ENCODE measurements at regions not wholly inside any gene's neighbourhood (a gene's known extent, or its start where the extent isn't known, plus 50 kb on each side); places are given as distances from the start of the nearest gene placed in this dataset.
"Not testable (repeated sequence)": the region's sequence is repeated elsewhere in the genome, so short reads cannot be mapped to it uniquely, and the experiment has no call there.

DNA sequence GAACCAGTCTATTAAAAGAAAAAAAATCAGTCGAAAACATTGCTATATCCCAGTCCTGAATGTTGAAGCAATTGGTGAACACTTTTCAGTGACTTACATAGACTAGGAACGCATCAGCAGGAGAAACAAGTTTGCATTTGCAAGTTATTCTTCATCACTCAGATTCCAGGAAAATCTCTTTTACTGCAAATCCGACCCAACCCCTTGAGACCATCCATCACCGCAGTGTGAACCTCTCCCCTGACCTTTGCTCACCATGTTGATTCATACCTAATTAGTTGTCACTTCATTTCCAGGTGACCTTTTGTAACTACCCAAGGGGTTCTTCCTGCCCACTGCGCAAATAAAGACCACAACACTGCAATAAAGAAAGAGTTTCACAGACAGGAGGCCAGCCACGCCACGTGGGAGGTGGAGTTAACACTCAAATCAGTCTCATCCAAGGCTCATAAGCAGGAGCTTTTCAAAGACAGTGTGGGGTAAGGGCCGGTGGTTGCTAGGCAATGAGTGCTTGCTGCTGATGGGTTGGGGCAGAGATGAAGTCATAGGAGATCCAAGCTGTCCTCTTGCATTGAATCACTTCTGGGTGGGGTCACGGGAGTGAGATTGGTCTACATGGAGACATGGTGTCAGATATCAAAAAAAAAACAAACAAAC is 241.3 kb upstream of the TMEM132C start:
- TF ChIP-seq, protein P1, sequence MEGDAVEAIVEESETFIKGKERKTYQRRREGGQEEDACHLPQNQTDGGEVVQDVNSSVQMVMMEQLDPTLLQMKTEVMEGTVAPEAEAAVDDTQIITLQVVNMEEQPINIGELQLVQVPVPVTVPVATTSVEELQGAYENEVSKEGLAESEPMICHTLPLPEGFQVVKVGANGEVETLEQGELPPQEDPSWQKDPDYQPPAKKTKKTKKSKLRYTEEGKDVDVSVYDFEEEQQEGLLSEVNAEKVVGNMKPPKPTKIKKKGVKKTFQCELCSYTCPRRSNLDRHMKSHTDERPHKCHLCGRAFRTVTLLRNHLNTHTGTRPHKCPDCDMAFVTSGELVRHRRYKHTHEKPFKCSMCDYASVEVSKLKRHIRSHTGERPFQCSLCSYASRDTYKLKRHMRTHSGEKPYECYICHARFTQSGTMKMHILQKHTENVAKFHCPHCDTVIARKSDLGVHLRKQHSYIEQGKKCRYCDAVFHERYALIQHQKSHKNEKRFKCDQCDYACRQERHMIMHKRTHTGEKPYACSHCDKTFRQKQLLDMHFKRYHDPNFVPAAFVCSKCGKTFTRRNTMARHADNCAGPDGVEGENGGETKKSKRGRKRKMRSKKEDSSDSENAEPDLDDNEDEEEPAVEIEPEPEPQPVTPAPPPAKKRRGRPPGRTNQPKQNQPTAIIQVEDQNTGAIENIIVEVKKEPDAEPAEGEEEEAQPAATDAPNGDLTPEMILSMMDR (IDR thresholded peaks at IDR 0.05; ENCODE audit: borderline replicate concordance, control extremely low read depth, extremely low read depth, insufficient read depth, missing control alignments): no peak
- in situ Hi-C loops (cut with MboI; ENCODE audit: low sequenced_read_pairs, unreplicated experiment): no loop called here
- no peak for DNase-seq (ENCODE audit: low spot score)

DNA sequence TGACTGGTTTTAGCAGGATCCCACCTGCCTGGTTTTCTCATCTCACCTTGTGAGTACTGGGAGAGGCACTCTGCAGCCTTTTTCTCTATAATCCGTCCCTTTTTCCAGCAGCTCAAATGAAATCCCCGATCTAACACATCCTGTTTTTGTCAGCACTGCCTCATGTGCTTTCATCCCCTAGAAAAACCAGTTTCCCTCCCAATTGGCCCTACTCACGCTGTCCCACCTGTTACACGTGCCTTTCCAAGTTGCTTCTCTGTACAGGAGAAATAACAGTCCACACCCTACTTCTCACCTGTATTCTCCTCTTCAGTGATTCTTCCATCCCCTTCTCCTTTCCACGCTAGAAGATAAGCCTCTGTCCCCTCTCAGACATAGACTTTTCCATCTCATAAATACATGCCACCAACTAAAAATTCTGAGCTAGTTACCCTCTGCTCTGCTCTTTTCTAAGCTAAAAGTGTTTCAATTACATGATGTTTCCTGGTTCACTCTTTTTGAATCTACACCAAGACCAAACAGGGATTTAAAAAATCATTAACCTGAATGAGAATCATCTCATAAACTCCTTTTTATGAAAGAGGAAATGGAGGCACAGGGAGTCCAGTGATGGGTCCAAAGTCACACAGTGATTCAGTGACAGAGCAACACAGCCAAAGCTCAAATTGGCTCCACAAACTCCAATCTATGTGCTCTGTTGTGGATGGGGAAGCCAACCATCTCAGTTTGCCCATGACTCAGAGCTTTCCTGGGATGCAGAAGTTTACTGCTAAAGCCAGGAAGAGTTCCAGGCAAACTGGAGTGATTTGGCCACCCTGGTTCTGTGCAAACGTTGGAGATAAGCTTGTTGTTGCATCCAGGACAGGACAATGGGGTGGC is 240.0 kb upstream of the TMEM132C start:
- DNase-seq (ENCODE audit: low spot score): no peak
- TF ChIP-seq, protein P1 (IDR thresholded peaks at IDR 0.05; ENCODE audit: borderline replicate concordance, control extremely low read depth, extremely low read depth, insufficient read depth, missing control alignments): no peak
- in situ Hi-C loops (cut with MboI; ENCODE audit: low sequenced_read_pairs, unreplicated experiment): no loop called here

DNA sequence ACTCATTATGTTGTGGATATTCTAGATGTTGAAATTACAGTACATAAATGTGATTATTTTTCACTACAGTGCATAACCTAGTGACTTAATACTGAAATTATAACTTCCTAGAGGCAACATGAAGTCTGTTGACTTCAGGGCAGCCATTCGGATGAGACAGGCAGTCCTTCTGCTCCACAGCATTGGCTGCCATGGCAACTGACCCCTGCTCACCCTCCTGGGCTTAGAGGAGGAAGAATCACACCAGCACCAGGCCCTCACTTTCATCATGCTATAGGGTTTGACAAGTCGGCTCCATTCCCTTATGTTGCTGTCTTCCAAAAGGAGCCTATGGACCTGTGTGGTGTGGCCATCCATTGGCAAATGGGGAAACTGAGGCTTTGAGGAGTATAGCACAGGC is 233.5 kb upstream of the TMEM132C start:
- in situ Hi-C loops (cut with MboI; ENCODE audit: low sequenced_read_pairs, unreplicated experiment): no loop called here
- TF ChIP-seq, protein P1 (IDR thresholded peaks at IDR 0.05; ENCODE audit: borderline replicate concordance, control extremely low read depth, extremely low read depth, insufficient read depth, missing control alignments): no peak
- no peak for DNase-seq (ENCODE audit: low spot score)

DNA sequence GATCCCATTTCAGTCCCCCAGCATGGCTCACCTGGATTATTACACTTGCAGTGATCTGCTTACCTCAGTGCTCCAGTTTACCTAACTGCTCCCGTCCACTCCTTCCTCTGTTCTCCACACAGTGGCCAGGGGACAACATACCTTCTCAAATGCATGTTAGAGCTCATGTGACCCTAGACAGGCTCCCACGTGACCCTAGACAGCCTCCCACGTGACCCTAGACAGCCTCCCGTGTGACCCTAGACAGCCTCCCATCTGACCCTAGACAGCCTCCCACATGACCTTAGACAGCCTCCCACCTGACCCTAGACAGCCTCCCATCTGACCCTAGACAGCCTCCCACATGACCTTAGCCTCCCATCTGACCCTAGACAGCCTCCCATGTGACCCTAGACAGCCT is 226.0 kb upstream of the TMEM132C start:
- in situ Hi-C loops (cut with MboI; ENCODE audit: low sequenced_read_pairs, unreplicated experiment): no loop called here
- TF ChIP-seq, protein P1 (IDR thresholded peaks at IDR 0.05; ENCODE audit: borderline replicate concordance, control extremely low read depth, extremely low read depth, insufficient read depth, missing control alignments): no peak

DNA sequence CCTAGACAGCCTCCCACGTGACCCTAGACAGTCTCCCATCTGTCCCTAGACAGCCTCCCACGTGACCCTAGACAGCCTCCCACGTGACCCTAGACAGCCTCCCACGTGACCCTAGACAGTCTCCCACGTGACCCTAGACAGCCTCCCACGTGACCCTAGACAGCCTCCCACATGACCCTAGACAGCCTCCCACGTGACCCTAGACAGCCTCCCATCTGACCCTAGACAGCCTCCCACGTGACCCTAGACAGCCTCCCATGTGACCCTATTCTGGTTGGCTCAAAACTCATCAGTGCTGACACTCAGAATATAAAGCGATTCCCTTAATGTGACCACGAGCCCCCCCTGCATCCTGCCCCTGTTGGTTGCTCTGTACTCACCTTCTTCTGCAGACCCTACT is 224.7 kb upstream of the TMEM132C start:
- in situ Hi-C loops (cut with MboI; ENCODE audit: low sequenced_read_pairs, unreplicated experiment); DNase-seq (ENCODE audit: low spot score): not testable (repeated sequence)

More for the DNA sequence above, 226.0 kb upstream of the TMEM132C start:
- no peak for DNase-seq (ENCODE audit: low spot score)

DNA sequence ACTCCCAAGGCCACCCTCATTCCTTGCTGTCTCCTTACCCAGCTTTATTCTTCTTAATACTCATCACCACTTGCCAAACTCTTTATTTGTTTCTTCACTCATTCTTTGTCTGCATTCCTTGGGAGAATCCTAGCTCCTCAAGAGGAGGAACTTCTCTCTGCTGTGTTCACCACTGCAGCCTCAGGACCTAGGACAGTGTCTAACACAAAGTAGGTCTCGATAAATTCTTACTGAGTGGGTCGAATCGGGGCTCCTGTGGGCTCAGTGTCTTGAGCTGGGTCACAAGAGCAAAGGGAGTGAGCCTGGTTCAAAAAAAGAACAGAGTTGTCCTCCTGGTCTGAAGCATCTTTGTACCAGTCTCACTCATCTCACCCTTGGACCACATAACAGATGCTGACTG is 224.1 kb upstream of the TMEM132C start:
- DNase-seq (ENCODE audit: low spot score): no peak
- in situ Hi-C loops (cut with MboI; ENCODE audit: low sequenced_read_pairs, unreplicated experiment): no loop called here
- TF ChIP-seq, protein P1 (IDR thresholded peaks at IDR 0.05; ENCODE audit: borderline replicate concordance, control extremely low read depth, extremely low read depth, insufficient read depth, missing control alignments): no peak

DNA sequence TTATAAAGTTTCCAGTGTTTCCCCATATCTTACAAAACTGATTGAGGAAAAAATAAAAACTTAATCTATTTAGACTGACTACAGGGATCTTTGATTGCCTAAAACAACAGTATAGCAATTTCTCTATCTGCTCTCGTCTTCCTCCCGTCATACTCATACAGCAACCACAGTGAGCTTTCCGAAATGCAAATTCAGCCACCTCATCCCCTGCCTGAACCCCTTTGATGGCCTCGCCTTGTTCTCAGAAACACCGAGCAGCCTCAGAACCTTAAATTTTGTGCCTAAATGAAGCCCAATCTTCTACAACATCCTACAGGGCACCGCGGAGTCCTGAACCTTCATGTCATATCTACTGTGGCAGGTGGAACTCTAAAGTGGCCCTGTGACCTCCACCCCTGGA is 223.7 kb upstream of the TMEM132C start:
- in situ Hi-C loops (cut with MboI; ENCODE audit: low sequenced_read_pairs, unreplicated experiment): no loop called here
- TF ChIP-seq, protein P1 (IDR thresholded peaks at IDR 0.05; ENCODE audit: borderline replicate concordance, control extremely low read depth, extremely low read depth, insufficient read depth, missing control alignments): no peak
- no peak for DNase-seq (ENCODE audit: low spot score)

All from GM13976 (cell line).